CD4-positive, alpha-beta T cell (primary cell): ENCODE measurements at regions not wholly inside any gene's neighbourhood (a gene's known extent, or its start where the extent isn't known, plus 50 kb on each side); places are given as distances from the start of the nearest gene placed in this dataset.

Experiments used
- ATAC-seq: fragments of 200-7000 bp; cut with Tn5 transposase; one replicate; pipeline ENCODE4 v1.10.0; 2022; ENCODE audit warnings: mild to moderate bottlenecking; ENCODE audit not compliant: poor library complexity
- CTCF ChIA-PET: fragments of 350-600 bp; sonication (Branson Sonifier 250); formaldehyde crosslinking; loops from one replicate; lab custom pipeline; 2021; ENCODE audit warnings: antibody characterized with exemption, inconsistent platforms; lab: Charles Lee
- POLR2A ChIA-PET: fragments of 350-600 bp; sonication (Branson Sonifier 250); formaldehyde crosslinking; loops from one replicate; lab custom pipeline; 2021; ENCODE audit warnings: antibody characterized with exemption, inconsistent platforms; lab: Charles Lee
- DNase-seq, 14 experiments: peaks; one replicate each; pipeline ENCODE4 v3.0.0-alpha.2; 2013 to 2020; ENCODE audit warnings: mixed read lengths in 2 of 14
- H3K27ac ChIP-seq, 2 donors: one replicate each; pipeline versions ENCODE4 v1.5.1 to v1.7.0; 2013; ENCODE audit warnings: low read length in 2 of 2, low read depth in 1 of 2, mild to moderate bottlenecking in 1 of 2
- H3K27me3 ChIP-seq, 2 experiments: 1 replicate in 1 of 2; 2 replicates in 1 of 2; pipeline versions ENCODE4 v1.6.1 to v1.7.0; 2013; ENCODE audit warnings: low read length in 2 of 2, control low read depth in 1 of 2, mild to moderate bottlenecking in 1 of 2, moderate library complexity in 1 of 2; ENCODE audit not compliant: insufficient read depth in 2 of 2, control insufficient read depth in 1 of 2
- H3K36me3 ChIP-seq: one replicate; pipeline ENCODE4 v1.6.1; 2013; ENCODE audit warnings: low read length, control low read depth; ENCODE audit not compliant: insufficient read depth
- H3K4me1 ChIP-seq: one replicate; pipeline ENCODE4 v1.6.1; 2013; ENCODE audit warnings: low read length, control low read depth; ENCODE audit not compliant: insufficient read depth
- H3K4me3 ChIP-seq: one replicate; pipeline ENCODE4 v1.5.1; 2013; ENCODE audit warnings: mild to moderate bottlenecking, low read length, moderate library complexity
- H3K9me3 ChIP-seq, 2 experiments: 1 replicate in 1 of 2; 2 replicates in 1 of 2; pipeline versions ENCODE4 v1.6.1 to v1.7.0; 2013; ENCODE audit warnings: low read length in 2 of 2, mild to moderate bottlenecking in 2 of 2, control low read depth in 1 of 2, moderate library complexity in 1 of 2; ENCODE audit not compliant: control insufficient read depth in 1 of 2, insufficient read depth in 1 of 2
- H3K27ac Mint-ChIP-seq: one replicate; pipeline ENCODE4 v1.8.0; 2020; ENCODE audit warnings: mixed read lengths
- H3K27me3 Mint-ChIP-seq: one replicate; pipeline ENCODE4 v1.8.0; 2021; ENCODE audit warnings: mixed read lengths
- H3K36me3 Mint-ChIP-seq: one replicate; pipeline ENCODE4 v1.8.0; 2021; ENCODE audit warnings: low read depth, mixed read lengths
- H3K4me1 Mint-ChIP-seq: one replicate; pipeline ENCODE4 v1.8.0; 2021; ENCODE audit warnings: low read depth, mixed read lengths
- H3K4me3 Mint-ChIP-seq: one replicate; pipeline ENCODE4 v1.8.0; 2020; ENCODE audit warnings: mild to moderate bottlenecking, mixed read lengths
- H3K9me3 Mint-ChIP-seq: one replicate; pipeline ENCODE4 v1.8.0; 2020; ENCODE audit warnings: mixed read lengths
- intact Hi-C, 2 experiments: fragments of 100-400 bp; cut with DNase I in 1 of 2; cut with micrococcal nuclease in 1 of 2; formaldehyde crosslinking; loops; one replicate each; pipeline versions ENCODE4 v1.15.1 to v1.9.0; 2023 to 2025; cut with DNase I, micrococcal nuclease
- TF ChIP-seq, protein P1 (sequence below): fragments of 200-600 bp; IDR thresholded peaks from one replicate; pipeline ENCODE4 v1.8.0; 2022; ENCODE audit warnings: antibody characterized with exemption, mild to moderate bottlenecking

DNA sequence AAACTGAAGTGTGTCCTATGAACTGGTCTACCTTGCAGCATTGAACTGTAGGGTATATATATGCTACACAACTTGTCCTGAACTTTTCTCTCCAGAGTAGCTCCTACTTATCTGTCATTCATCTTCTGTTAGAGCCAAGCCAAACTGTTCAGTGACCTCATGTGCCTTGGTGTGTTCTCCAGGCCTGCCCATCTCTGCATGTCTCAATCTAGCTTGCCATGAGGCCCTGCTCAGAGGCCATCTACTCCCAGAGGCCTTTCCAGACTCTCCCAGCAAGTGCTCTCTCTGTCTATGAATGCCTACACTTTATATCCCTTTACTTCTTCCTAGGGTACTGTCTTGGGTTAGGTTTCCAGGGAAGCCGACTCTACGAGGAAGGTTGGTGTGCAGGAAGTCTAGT is 99.8 kb upstream of the MTPN start:
- CTCF ChIA-PET = no interaction called here
- Mint-ChIP-seq H3K9me3 (no peaks in the 10 kb centered on the region), H3K27me3 (no peaks in the 10 kb centered on the region), H3K4me1 (no peaks in the 10 kb centered on the region), H3K27ac (no peak overlapping the region), H3K36me3 (no peaks in the 10 kb centered on the region), H3K4me3 (no peak overlapping the region)
- Histone ChIP-seq H3K36me3 (no peaks in the 10 kb centered on the region), H3K27me3 (no peaks in the 10 kb centered on the region), H3K4me3 (no peak overlapping the region), H3K9me3 (no peaks in the 10 kb centered on the region), H3K27ac (no peak overlapping the region), H3K4me1 (no peaks in the 10 kb centered on the region)
- ATAC-seq (no peak), DNase-seq (no peak)
- TF ChIP-seq, protein P1, sequence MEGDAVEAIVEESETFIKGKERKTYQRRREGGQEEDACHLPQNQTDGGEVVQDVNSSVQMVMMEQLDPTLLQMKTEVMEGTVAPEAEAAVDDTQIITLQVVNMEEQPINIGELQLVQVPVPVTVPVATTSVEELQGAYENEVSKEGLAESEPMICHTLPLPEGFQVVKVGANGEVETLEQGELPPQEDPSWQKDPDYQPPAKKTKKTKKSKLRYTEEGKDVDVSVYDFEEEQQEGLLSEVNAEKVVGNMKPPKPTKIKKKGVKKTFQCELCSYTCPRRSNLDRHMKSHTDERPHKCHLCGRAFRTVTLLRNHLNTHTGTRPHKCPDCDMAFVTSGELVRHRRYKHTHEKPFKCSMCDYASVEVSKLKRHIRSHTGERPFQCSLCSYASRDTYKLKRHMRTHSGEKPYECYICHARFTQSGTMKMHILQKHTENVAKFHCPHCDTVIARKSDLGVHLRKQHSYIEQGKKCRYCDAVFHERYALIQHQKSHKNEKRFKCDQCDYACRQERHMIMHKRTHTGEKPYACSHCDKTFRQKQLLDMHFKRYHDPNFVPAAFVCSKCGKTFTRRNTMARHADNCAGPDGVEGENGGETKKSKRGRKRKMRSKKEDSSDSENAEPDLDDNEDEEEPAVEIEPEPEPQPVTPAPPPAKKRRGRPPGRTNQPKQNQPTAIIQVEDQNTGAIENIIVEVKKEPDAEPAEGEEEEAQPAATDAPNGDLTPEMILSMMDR = no peak
- POLR2A ChIA-PET = no interaction called here
- intact Hi-C loops = no loop called here

DNA sequence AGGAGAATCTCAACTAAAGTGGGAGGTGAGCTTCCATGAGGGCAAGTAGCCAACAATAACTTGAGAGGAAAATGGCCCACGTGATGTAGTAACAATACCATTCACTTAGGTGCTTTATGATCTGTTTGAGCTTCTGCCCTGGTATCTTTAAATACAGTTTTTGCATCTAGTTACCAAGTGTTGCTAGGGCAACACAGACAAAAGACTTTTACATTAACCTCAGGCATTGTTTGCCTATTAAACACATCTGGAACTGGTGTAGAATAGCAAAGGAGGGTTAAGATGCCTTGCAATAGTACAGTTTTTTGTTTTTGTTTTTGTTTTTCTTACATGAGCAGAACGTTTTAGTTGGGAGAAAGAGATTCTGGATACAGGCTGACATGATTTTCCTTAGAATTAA is 97.7 kb upstream of the MTPN start:
- Histone ChIP-seq H3K4me1 (no peaks in the 10 kb centered on the region), H3K27me3 (no peaks in the 10 kb centered on the region), H3K27ac (no peak overlapping the region), H3K4me3 (no peak overlapping the region), H3K36me3 (no peaks in the 10 kb centered on the region), H3K9me3 (no peaks in the 10 kb centered on the region)
- H3K27ac Mint-ChIP-seq = no peak overlapping the region
- TF ChIP-seq, protein P1 = no peak
- CTCF ChIA-PET = no interaction called here
- no peaks in the 10 kb centered on the region for H3K27me3 Mint-ChIP-seq
- ATAC-seq (no peak), DNase-seq (no peak)
- no peaks in the 10 kb centered on the region for H3K36me3 Mint-ChIP-seq
- no peak overlapping the region for H3K4me3 Mint-ChIP-seq
- H3K4me1 Mint-ChIP-seq = no peaks in the 10 kb centered on the region
- intact Hi-C loops = no loop called here
- POLR2A ChIA-PET = no interaction called here
- H3K9me3 Mint-ChIP-seq = no peaks in the 10 kb centered on the region

DNA sequence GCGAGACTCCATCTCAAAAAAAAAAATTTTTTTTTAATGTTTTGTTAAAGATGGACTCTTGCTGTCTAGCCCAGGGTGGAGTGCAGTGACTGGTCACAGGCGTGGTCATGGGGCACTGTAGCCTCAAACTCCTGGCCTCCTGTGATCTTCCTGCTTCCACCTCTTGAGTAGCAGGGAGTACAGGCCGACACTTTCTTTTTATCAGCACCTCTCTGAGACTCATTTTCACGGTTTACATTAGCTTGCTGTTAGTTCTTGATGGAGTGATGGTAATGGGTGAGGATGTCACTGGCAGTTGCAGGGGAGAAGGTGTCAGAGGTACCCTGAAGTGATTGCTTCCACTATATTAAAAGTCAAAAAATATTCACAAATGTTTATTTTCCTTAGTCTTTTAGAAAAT is 95.3 kb upstream of the MTPN start:
- H3K27ac ChIP-seq = no peak overlapping the region
- H3K36me3 ChIP-seq = no peaks in the 10 kb centered on the region
- H3K4me1 ChIP-seq = no peaks in the 10 kb centered on the region
- Mint-ChIP-seq H3K4me1 (no peaks in the 10 kb centered on the region), H3K9me3 (no peaks in the 10 kb centered on the region), H3K27me3 (no peaks in the 10 kb centered on the region), H3K36me3 (no peaks in the 10 kb centered on the region), H3K27ac (no peak overlapping the region), H3K4me3 (no peak overlapping the region)
- DNase-seq (no peak), ATAC-seq (no peak)
- H3K4me3 ChIP-seq = no peak overlapping the region
- TF ChIP-seq, protein P1 = no peak
- POLR2A ChIA-PET = no interaction called here
- H3K9me3 ChIP-seq = no peaks in the 10 kb centered on the region
- CTCF ChIA-PET = no interaction called here
- intact Hi-C loops = no loop called here
- H3K27me3 ChIP-seq = no peaks in the 10 kb centered on the region
